ENCODE measurements at regions not wholly inside any gene's neighbourhood (a gene's known extent, or its start where the extent isn't known, plus 50 kb on each side); places are given as distances from the start of the nearest gene placed in this dataset.

GRCh38 chr5:143456952-143457547 is 53.6 kb upstream of the NR3C1 start:
- no peak overlapping the region for H3K4me3 ChIP-seq (ENCODE audit: low read depth, low read length)
- DNase-seq (ENCODE audit: low read depth), result no peak
- TF ChIP-seq, protein P1, sequence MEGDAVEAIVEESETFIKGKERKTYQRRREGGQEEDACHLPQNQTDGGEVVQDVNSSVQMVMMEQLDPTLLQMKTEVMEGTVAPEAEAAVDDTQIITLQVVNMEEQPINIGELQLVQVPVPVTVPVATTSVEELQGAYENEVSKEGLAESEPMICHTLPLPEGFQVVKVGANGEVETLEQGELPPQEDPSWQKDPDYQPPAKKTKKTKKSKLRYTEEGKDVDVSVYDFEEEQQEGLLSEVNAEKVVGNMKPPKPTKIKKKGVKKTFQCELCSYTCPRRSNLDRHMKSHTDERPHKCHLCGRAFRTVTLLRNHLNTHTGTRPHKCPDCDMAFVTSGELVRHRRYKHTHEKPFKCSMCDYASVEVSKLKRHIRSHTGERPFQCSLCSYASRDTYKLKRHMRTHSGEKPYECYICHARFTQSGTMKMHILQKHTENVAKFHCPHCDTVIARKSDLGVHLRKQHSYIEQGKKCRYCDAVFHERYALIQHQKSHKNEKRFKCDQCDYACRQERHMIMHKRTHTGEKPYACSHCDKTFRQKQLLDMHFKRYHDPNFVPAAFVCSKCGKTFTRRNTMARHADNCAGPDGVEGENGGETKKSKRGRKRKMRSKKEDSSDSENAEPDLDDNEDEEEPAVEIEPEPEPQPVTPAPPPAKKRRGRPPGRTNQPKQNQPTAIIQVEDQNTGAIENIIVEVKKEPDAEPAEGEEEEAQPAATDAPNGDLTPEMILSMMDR (IDR thresholded peaks at IDR 0.05; ENCODE audit: insufficient read depth, low read depth, low read length, missing control alignments), result no peak

DNA sequence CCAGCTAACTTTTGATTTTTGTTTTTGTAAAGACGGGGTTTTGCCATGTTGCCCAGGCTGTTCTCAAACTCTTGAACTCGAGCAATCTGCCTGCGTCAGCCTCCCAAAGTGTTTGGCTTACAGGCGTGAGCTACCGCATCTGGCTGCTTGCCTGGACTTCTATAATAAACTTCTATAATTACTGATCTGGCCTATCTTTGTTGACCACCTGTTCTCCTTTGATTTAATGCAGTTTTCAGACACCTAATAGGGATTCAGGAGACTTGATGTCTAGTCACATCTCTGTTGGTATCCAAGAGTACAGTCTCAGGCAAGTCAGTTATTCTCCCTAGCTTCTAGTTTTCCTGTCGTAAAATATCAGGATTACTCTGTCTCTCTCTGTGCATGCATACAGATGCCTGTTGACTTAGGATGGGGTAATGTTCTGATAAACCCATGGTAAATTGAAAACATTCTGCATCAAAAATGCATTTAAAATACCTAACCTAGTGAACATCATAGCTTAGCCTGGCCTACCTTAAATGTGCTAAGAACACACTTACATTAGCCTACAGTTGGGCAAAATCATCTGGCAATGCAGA is 51.5 kb upstream of the NR3C1 start:
- H3K4me3 ChIP-seq (ENCODE audit: low read depth, low read length), result no peak overlapping the region
- DNase-seq (ENCODE audit: low read depth), result no peak
- TF ChIP-seq, protein P1 (IDR thresholded peaks at IDR 0.05; ENCODE audit: insufficient read depth, low read depth, low read length, missing control alignments), result no peak

GRCh38 chr5:143453720-143454119 is 50.2 kb upstream of the NR3C1 start:
- DNase-seq (ENCODE audit: low read depth), result no peak
- TF ChIP-seq, protein P1 (IDR thresholded peaks at IDR 0.05; ENCODE audit: insufficient read depth, low read depth, low read length, missing control alignments), result no peak
- no peak overlapping the region for H3K4me3 ChIP-seq (ENCODE audit: low read depth, low read length)

Data from GM12865 (cell line).